GM23338 (cell line): ENCODE measurements at regions not wholly inside any gene's neighbourhood (a gene's known extent, or its start where the extent isn't known, plus 50 kb on each side); places are given as distances from the start of the nearest gene placed in this dataset.

Source experiments
- CREB1 ChIP-seq: fragments of 250-450 bp; sonication (Bioruptor Pico); IDR thresholded peaks from 2 replicates; pipeline ENCODE4 v1.5.0; 2020; ENCODE audit warnings: low read depth, mild to moderate bottlenecking, moderate library complexity
- EZH2 ChIP-seq: fragments of 200-600 bp; sonication (generic); IDR thresholded peaks from one replicate; pipeline ENCODE4 v1.8.0; 2017; ENCODE audit warnings: antibody characterized with exemption, mild to moderate bottlenecking, low read depth; ENCODE audit not compliant: unreplicated experiment
- EZH2phosphoT487 ChIP-seq: fragments of 200-600 bp; sonication (generic); IDR thresholded peaks from one replicate; pipeline ENCODE4 v1.8.1; 2018; ENCODE audit warnings: antibody characterized with exemption; ENCODE audit not compliant: unreplicated experiment
- JUNB ChIP-seq: IDR thresholded peaks from one replicate; pipeline ENCODE4 v1.6.1; 2016; ENCODE audit warnings: antibody characterized with exemption; ENCODE audit not compliant: unreplicated experiment
- POLR2AphosphoS5 ChIP-seq: IDR thresholded peaks from 2 replicates; pipeline ENCODE4 v1.6.1; 2016; ENCODE audit warnings: antibody characterized with exemption, low read depth
- STAT1 ChIP-seq: IDR thresholded peaks from one replicate; pipeline ENCODE4 v1.6.1; 2016; ENCODE audit warnings: antibody characterized with exemption; ENCODE audit not compliant: unreplicated experiment
- TF ChIP-seq, protein P1 (sequence below), 2 experiments: fragments of 200-600 bp in 1 of 2; sonication (generic) in 1 of 2; conservative IDR thresholded peaks; 2 replicates each; pipeline versions ENCODE4 v1.5.1 to v1.6.1; 2016 to 2017; ENCODE audit warnings: antibody characterized with exemption in 2 of 2, low read depth in 2 of 2, mild to moderate bottlenecking in 2 of 2, moderate library complexity in 1 of 2
- TF ChIP-seq, protein P2 (sequence below): IDR thresholded peaks from 2 replicates; pipeline ENCODE4 v1.6.1; 2016; ENCODE audit warnings: antibody characterized with exemption

DNA sequence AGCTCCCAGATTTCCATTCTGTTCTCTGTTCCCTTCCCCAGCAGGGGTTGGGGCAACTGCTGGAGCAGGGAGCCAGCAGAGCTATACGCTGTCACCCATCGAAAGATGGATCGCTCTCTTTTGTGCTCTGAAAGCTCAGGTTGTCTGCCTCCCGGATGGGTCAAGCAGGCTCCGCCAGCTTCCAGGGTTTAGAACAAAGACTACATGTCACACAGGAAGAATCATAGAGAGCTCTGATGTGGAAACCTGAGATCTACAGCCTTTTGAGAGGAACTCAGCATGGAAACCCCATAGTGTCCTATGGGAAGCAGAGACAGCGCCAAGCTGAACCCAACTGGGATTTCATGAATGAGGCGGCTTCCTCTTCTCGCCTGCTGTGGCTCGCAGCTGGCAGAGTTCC lies 205.4 kb downstream of the HS3ST1 start:
- TF ChIP-seq, protein P1, sequence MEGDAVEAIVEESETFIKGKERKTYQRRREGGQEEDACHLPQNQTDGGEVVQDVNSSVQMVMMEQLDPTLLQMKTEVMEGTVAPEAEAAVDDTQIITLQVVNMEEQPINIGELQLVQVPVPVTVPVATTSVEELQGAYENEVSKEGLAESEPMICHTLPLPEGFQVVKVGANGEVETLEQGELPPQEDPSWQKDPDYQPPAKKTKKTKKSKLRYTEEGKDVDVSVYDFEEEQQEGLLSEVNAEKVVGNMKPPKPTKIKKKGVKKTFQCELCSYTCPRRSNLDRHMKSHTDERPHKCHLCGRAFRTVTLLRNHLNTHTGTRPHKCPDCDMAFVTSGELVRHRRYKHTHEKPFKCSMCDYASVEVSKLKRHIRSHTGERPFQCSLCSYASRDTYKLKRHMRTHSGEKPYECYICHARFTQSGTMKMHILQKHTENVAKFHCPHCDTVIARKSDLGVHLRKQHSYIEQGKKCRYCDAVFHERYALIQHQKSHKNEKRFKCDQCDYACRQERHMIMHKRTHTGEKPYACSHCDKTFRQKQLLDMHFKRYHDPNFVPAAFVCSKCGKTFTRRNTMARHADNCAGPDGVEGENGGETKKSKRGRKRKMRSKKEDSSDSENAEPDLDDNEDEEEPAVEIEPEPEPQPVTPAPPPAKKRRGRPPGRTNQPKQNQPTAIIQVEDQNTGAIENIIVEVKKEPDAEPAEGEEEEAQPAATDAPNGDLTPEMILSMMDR (conservative IDR thresholded peaks at IDR 0.05; ENCODE audit: low read depth in 2 of 2), result no peak
- TF ChIP-seq EZH2 (no peak), STAT1 (no peak), CREB1 (CRISPR knock-in tag) (no peak), POLR2AphosphoS5 (no peak), EZH2phosphoT487 (no peak), JUNB (no peak)
- TF ChIP-seq, protein P2, sequence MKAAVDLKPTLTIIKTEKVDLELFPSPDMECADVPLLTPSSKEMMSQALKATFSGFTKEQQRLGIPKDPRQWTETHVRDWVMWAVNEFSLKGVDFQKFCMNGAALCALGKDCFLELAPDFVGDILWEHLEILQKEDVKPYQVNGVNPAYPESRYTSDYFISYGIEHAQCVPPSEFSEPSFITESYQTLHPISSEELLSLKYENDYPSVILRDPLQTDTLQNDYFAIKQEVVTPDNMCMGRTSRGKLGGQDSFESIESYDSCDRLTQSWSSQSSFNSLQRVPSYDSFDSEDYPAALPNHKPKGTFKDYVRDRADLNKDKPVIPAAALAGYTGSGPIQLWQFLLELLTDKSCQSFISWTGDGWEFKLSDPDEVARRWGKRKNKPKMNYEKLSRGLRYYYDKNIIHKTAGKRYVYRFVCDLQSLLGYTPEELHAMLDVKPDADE, result no peak
